Choroid plexus epithelial cell (primary cell): ENCODE measurements at regions not wholly inside any gene's neighbourhood (a gene's known extent, or its start where the extent isn't known, plus 50 kb on each side); places are given as distances from the start of the nearest gene placed in this dataset.

Experiments
- DNase-seq: peaks from one replicate; pipeline ENCODE4 v3.0.0-alpha.2; 2010; ENCODE audit warnings: low read depth
- H3K4me3 ChIP-seq: 2 replicates; pipeline ENCODE4 v1.5.1; 2011; ENCODE audit warnings: low read depth, mild to moderate bottlenecking, control low read depth, low read length, moderate library complexity
- TF ChIP-seq, protein P1 (sequence below): conservative IDR thresholded peaks from 2 replicates; pipeline ENCODE4 v1.5.1; 2011; ENCODE audit warnings: low read depth, mild to moderate bottlenecking, control low read depth, inconsistent platforms, low read length, moderate library complexity

DNA sequence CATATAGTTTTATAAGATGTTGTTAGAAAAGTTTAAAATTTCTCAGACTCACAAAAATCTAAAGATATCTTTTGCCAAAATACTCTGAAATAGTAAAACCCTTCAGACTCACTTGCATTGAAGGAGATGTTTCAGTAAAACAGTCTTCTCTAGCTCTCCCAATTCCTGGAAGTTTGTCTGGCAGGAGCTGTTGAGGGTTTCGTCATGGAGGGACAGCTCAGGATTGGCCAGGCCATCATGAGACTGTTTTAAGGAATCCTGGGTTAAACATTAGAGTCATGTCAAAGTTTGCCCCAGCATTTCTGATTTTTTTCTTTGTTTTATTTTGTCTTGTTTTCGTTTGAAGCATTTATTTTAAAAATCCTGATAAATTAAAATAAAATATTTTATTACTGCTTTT is 293.8 kb upstream of the PBX1 start:
- H3K4me3 ChIP-seq, result no peak overlapping the region
- TF ChIP-seq, protein P1, sequence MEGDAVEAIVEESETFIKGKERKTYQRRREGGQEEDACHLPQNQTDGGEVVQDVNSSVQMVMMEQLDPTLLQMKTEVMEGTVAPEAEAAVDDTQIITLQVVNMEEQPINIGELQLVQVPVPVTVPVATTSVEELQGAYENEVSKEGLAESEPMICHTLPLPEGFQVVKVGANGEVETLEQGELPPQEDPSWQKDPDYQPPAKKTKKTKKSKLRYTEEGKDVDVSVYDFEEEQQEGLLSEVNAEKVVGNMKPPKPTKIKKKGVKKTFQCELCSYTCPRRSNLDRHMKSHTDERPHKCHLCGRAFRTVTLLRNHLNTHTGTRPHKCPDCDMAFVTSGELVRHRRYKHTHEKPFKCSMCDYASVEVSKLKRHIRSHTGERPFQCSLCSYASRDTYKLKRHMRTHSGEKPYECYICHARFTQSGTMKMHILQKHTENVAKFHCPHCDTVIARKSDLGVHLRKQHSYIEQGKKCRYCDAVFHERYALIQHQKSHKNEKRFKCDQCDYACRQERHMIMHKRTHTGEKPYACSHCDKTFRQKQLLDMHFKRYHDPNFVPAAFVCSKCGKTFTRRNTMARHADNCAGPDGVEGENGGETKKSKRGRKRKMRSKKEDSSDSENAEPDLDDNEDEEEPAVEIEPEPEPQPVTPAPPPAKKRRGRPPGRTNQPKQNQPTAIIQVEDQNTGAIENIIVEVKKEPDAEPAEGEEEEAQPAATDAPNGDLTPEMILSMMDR, result no peak
- no peak for DNase-seq

DNA sequence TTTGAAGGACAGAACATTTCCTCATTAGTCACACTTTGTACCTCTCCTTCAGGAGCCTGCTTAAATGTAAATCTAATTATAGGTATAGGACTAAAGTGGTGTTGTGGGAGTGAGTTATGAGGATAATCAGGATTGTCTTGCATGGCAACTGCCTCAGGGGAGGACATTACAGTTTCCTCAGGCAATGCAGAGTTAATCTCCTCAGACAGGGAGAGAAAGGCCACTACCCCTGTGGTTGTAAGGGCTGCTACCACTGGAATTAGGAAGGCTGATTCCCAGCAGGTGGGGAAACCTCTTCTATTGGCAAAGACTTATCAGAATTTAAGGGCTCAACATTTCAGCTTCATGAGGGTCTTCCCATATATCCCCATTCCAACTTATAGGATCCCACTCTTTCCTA is 286.8 kb upstream of the PBX1 start:
- DNase-seq, result no peak
- TF ChIP-seq, protein P1, result no peak
- H3K4me3 ChIP-seq, result no peak overlapping the region

DNA sequence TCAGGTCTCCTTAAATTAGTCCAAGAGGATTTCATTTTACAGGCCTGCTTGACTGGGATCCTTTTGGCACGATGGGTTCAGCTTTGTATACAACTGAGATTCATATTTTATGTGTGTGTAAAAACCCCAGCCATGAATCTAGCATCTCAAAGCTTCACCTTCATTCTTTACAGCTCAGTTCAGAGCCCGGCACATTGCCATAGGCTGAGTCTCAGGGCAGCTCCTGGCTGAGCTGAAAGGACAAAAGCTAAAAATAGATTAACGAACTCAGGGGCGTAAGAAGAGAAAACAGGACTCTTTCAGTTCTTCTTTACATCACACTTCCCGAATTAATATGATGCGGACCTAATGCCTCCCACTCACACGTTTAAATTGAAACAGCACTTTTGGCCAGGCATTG is 262.8 kb upstream of the PBX1 start:
- TF ChIP-seq, protein P1, result no peak
- H3K4me3 ChIP-seq, result no peak overlapping the region
- no peak for DNase-seq

DNA sequence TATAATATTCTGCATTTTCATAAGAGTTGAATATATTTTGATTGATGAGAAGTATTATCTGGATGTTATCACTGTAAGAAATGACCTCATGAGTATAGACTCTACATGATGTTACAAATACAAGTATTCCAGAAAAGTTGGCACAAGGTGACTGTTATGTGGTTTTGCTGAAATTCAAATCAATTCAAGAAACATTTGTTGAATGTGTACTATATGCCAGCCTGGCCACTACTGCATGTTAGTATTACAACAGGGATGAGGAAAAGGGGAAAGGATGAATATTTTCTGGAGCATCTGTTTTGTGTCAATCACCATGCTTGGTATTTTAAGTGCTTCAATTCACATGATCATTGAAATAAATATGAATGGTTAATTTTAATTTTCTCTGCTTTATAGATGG is 250.9 kb upstream of the PBX1 start:
- TF ChIP-seq, protein P1, result no peak
- H3K4me3 ChIP-seq, result no peak overlapping the region
- no peak for DNase-seq

DNA sequence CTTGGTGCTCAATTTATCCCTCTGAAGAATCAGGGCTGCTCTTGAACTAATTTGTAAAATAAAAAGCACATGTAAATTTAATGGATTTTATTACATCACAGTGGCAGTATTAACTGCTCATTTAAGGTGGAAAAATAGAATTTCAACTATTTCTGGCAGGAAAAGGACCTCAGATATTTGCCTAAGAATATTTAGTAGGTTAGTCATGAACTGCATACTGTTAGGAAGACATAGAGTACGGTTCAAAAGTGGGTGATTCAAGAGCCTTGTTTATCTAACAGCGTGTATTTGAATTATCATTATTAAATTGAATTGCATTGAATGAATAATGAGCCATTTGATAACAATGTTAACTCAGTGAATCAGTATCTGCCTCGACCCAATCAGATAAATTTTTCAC is 248.8 kb upstream of the PBX1 start:
- DNase-seq, result peak; percentile 50
- TF ChIP-seq, protein P1, result no peak
- no peak overlapping the region for H3K4me3 ChIP-seq

DNA sequence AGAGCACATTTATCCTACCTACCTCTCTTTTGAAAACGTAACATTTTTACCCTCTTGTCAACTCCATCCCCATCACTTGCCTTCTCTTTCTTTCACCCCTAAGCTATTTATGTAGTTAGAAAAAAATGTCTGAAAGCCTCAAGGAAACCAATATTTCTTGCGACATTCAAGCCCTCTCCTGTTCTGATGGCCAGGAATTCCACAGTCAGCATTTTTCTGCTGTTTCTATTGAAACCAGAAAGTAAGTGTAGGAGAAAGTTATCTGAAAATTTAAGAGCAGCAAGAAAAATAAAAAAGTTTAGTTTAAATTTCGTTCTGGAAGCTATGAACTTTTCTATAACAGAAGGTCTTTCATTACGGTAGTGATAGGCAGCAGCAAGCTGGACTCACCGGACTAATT is 247.6 kb upstream of the PBX1 start:
- peak; percentile 34 for DNase-seq
- TF ChIP-seq, protein P1, result no peak
- no peak overlapping the region for H3K4me3 ChIP-seq

DNA sequence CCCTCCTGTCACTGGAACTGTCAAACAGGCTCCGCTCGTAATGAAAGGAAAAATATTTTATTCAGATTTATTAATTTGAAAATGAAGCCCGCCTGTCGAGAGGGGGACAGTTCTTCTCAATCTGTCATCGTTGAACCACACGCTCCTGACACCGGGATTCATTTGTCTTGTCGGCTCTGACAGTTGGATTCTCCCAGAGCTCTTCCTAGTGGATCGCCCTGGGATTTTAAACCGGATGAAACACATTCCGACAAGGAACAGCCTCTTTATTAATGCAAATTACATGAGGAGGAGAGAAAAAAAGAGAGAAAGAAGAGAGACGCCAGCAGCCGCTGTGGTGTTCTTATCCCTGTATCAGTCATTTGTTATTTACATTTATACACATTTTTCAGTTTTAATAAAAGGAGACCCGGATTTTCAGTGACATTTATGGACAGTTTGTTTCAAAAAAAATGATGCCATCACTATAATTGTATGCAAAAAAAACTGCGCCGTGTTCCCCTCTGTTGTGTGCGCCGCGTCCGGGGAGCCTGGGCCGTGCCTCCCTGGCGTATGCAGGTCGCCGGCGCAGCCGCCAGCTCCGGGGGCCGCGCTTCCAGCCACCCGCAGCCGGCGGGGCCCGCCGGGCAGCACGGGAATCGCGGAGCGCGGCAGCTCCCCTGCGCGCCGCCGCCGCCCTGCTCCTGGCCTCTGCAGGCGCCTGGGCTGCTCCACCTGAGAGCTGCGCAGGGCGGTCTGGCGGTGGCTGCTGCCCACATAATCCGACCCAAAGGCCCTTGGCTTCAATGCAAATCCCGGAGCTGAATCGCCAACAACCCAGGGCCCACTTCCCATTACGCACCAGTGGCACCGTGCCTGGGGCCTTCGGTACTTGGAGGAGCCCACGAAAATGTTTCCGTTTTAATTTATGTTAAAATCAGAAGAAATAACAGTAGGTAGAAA is 237.9 kb upstream of the PBX1 start:
- TF ChIP-seq, protein P1, result no peak
- peak; percentile 24 for DNase-seq
- H3K4me3 ChIP-seq, result peak overlapping the region; percentile 49
